ENCODE measurements at regions not wholly inside any gene's neighbourhood (a gene's known extent, or its start where the extent isn't known, plus 50 kb on each side); places are given as distances from the start of the nearest gene placed in this dataset.
"Not testable (repeated sequence)": the region's sequence is repeated elsewhere in the genome, so short reads cannot be mapped to it uniquely, and the experiment has no call there.

- no peak for DNase-seq
These were observed 138.5 kb upstream of the AGR3 start for GRCh38 chr7:17020250-17020649.

GRCh38 chr7:17021205-17021604 is 139.4 kb upstream of the AGR3 start:
- DNase-seq = no peak

GRCh38 chr7:17022920-17023319 is 141.1 kb upstream of the AGR3 start:
- DNase-seq = no peak

GRCh38 chr7:17026269-17026668 is 144.5 kb upstream of the AGR3 start:
- DNase-seq = no peak

GRCh38 chr7:17027143-17027788 is 145.5 kb upstream of the AGR3 start:
- no peak for DNase-seq

GRCh38 chr7:17027789-17028152 is 146.0 kb upstream of the AGR3 start:
- no peak for DNase-seq

- DNase-seq = no peak
These were observed 147.4 kb upstream of the AGR3 start for GRCh38 chr7:17029150-17029549.

- DNase-seq = no peak
These were observed 148.8 kb upstream of the AGR3 start for GRCh38 chr7:17030559-17030958.

GRCh38 chr7:17031906-17032551 is 150.2 kb upstream of the AGR3 start:
- no peak for DNase-seq

- DNase-seq = no peak
These were observed 151.5 kb upstream of the AGR3 start for GRCh38 chr7:17033245-17033644.

GRCh38 chr7:17036584-17036983 is 154.8 kb upstream of the AGR3 start:
- no peak for DNase-seq

GRCh38 chr7:17037356-17037755 is 155.6 kb upstream of the AGR3 start:
- no peak for DNase-seq

GRCh38 chr7:17038160-17038782 is 156.5 kb upstream of the AGR3 start:
- no peak for DNase-seq

GRCh38 chr7:17038783-17039170 is 157.0 kb upstream of the AGR3 start:
- no peak for DNase-seq

- no peak for DNase-seq
These were observed 157.6 kb upstream of the AGR3 start for GRCh38 chr7:17039372-17039771.

GRCh38 chr7:17040716-17041115 is 158.9 kb upstream of the AGR3 start:
- DNase-seq = no peak

GRCh38 chr7:17041324-17041723 is 159.5 kb upstream of the AGR3 start:
- no peak for DNase-seq

- DNase-seq = no peak
These were observed 160.4 kb upstream of the AGR3 start for GRCh38 chr7:17042211-17042610.

GRCh38 chr7:17043012-17043877 is 161.5 kb upstream of the AGR3 start:
- no peak for DNase-seq

GRCh38 chr7:17044396-17044795 is 162.6 kb upstream of the AGR3 start:
- DNase-seq = no peak

GRCh38 chr7:17044861-17045260 is 163.1 kb upstream of the AGR3 start:
- no peak for DNase-seq

GRCh38 chr7:17046259-17046658 is 164.5 kb upstream of the AGR3 start:
- no peak for DNase-seq

- no peak for DNase-seq
These were observed 164.9 kb upstream of the AGR3 start for GRCh38 chr7:17046666-17047065.

GRCh38 chr7:17053164-17053563 is 171.4 kb upstream of the AGR3 start:
- not testable (repeated sequence) for DNase-seq

Data from activated T-cell treated with anti-CD3 and anti-CD28 coated beads, Interleukin-2, amount 50 U/mL, for 1 hour (primary cell).